Transverse colon (tissue), 4 donors: ENCODE measurements at regions not wholly inside any gene's neighbourhood (a gene's known extent, or its start where the extent isn't known, plus 50 kb on each side); places are given as distances from the start of the nearest gene placed in this dataset.

Experiments used
- DNase-seq: peaks from one replicate; pipeline ENCODE4 v3.0.0-alpha.2; 2019
- H3K27ac ChIP-seq, 4 donors: fragments of 200-600 bp; sonication (generic); 2 replicates each; pipeline ENCODE4 v1.5.1; 2016 to 2018; ENCODE audit warnings: inconsistent platforms in 4 of 4
- H3K27me3 ChIP-seq: fragments of 200-600 bp; sonication (generic); 2 replicates; pipeline ENCODE4 v1.5.1; 2017; ENCODE audit warnings: inconsistent platforms
- H3K36me3 ChIP-seq, 4 donors: fragments of 200-600 bp; sonication (generic); 2 replicates each; pipeline ENCODE4 v1.5.1; 2017 to 2019; ENCODE audit warnings: inconsistent platforms in 4 of 4
- H3K4me1 ChIP-seq, 4 donors: fragments of 200-600 bp; sonication (generic); 2 replicates each; pipeline ENCODE4 v1.5.1; 2017 to 2020; ENCODE audit warnings: inconsistent platforms in 4 of 4
- H3K4me3 ChIP-seq, 4 donors: fragments of 200-600 bp; sonication (generic); 1 replicate in 1 of 4; 2 replicates in 3 of 4; pipeline versions ENCODE4 v1.5.1 to v1.6.1; 2017 to 2019; ENCODE audit warnings: inconsistent platforms in 4 of 4
- H3K9me3 ChIP-seq, 2 donors: fragments of 200-600 bp; sonication (generic); 2 replicates each; pipeline ENCODE4 v1.5.1; 2017 to 2019; ENCODE audit warnings: inconsistent platforms in 2 of 2
- EP300 ChIP-seq: sonication (generic); formaldehyde crosslinking; IDR thresholded peaks from one replicate; pipeline ENCODE4 v1.6.1; 2017; ENCODE audit warnings: antibody characterized with exemption, low read depth
- POLR2A ChIP-seq: fragments of 450-650 bp; IDR thresholded peaks from one replicate; pipeline ENCODE4 v1.6.1; 2016; ENCODE audit warnings: antibody characterized with exemption, mild to moderate bottlenecking, moderate library complexity
- POLR2AphosphoS5 ChIP-seq, 3 donors: sonication (generic); formaldehyde crosslinking; IDR thresholded peaks; one replicate each; pipeline ENCODE4 v1.6.1; 2016; ENCODE audit warnings: antibody characterized with exemption in 3 of 3
- WGBS, 2 donors: methylation state at CpG; one replicate each; pipeline ENCODE4 v1.1.5; 2018; ENCODE audit warnings: low coverage in 1 of 2; 5-methylcytosine and 5-hydroxymethylcytosine counted together
- in situ Hi-C, 4 donors: fragments of 200-750 bp; cut with MboI; loops; one replicate each; pipeline versions ENCODE4 v1.15.0 to v1.15.1; 2017; ENCODE audit warnings: low sequenced_read_pairs in 3 of 4, low pct_ligation_motif_present in 1 of 4, low pct_unique_long_range_greater_than_20kb in 1 of 4
- intact Hi-C: fragments of 100-400 bp; cut with DNase I; formaldehyde crosslinking; loops from one replicate; pipeline ENCODE4 v1.15.1; 2023; ENCODE audit warnings: low total_unique reads
- TF ChIP-seq, protein P1 (sequence below), 5 experiments: fragments of 200-600 bp in 3 of 5; fragments of 450-650 bp in 2 of 5; sonication (generic) in 3 of 5; IDR thresholded peaks; 1 replicate in 2 of 5; 2 replicates in 3 of 5; pipeline ENCODE4 v1.5.1; 2016 to 2017; ENCODE audit warnings: antibody characterized with exemption in 5 of 5, inconsistent platforms in 3 of 5, mild to moderate bottlenecking in 2 of 5, moderate library complexity in 1 of 5

DNA sequence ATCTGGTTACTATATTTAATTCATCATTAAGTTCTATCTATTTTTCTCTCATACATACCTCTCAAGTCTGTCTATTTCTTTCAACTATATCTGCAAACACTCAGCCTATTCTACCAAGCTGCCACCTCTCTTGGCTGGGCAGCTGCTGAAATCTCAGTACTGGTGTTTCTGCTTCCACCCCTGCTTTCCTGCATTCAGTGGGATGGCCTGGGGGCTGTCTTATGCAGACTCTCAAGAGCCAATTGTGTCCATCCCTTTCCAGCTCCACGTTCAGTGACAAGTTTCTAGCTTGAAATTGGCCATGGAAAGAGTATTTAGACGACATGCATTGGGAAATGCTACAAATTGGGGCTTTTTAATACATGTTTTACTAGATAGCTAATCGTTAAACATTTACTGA lies 378.4 kb upstream of the DPPA4 start:
- no peak overlapping the region for H3K27ac ChIP-seq
- DNase-seq: no peak
- H3K36me3 ChIP-seq: no peaks in the 10 kb centered on the region
- no peak overlapping the region for H3K4me3 ChIP-seq
- intact Hi-C loops: no loop called here
- no peaks in the 10 kb centered on the region for H3K27me3 ChIP-seq
- WGBS, 2 donors: 47 to 69% methylated on average over 2 to 3 of the region's 3 CpGs
- no peaks in the 10 kb centered on the region for H3K4me1 ChIP-seq
- TF ChIP-seq POLR2A (no peak), POLR2AphosphoS5 (IDR thresholded peaks at IDR 0.05) (no peak), EP300 (no peak)
- TF ChIP-seq, protein P1, sequence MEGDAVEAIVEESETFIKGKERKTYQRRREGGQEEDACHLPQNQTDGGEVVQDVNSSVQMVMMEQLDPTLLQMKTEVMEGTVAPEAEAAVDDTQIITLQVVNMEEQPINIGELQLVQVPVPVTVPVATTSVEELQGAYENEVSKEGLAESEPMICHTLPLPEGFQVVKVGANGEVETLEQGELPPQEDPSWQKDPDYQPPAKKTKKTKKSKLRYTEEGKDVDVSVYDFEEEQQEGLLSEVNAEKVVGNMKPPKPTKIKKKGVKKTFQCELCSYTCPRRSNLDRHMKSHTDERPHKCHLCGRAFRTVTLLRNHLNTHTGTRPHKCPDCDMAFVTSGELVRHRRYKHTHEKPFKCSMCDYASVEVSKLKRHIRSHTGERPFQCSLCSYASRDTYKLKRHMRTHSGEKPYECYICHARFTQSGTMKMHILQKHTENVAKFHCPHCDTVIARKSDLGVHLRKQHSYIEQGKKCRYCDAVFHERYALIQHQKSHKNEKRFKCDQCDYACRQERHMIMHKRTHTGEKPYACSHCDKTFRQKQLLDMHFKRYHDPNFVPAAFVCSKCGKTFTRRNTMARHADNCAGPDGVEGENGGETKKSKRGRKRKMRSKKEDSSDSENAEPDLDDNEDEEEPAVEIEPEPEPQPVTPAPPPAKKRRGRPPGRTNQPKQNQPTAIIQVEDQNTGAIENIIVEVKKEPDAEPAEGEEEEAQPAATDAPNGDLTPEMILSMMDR (IDR thresholded peaks at IDR 0.05): no peak
- H3K9me3 ChIP-seq: no peaks in the 10 kb centered on the region
- in situ Hi-C loops: no loop called here

DNA sequence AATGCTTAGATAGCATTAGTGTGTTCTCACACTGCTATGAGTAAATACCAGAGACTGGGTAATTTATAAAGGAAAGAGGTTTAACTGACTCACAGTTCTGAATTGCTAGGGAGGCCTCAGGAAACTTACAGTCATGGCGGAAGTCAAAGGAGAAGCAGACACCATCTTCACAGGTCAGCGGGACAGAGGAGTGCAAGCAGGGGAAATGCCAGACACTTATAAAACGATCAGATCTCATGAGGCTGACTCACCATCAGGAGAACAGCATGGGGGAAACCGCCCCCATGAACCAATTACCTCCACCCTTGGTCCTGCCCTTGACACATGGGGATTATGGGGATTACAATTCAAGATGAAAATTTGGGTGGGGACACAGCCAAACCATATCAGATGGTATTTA lies 381.5 kb upstream of the DPPA4 start:
- Histone ChIP-seq H3K27me3 (no peaks in the 10 kb centered on the region), H3K4me1 (no peaks in the 10 kb centered on the region), H3K9me3 (no peaks in the 10 kb centered on the region), H3K4me3 (no peak overlapping the region), H3K27ac (no peak overlapping the region), H3K36me3 (no peaks in the 10 kb centered on the region)
- WGBS, 2 donors: 81% methylated on average over 4 of the region's 4 CpGs
- in situ Hi-C loops: no loop called here
- TF ChIP-seq, protein P1 (IDR thresholded peaks at IDR 0.05): no peak
- no peak for TF ChIP-seq EP300
- no peak for TF ChIP-seq POLR2A
- TF ChIP-seq POLR2AphosphoS5 (IDR thresholded peaks at IDR 0.05): no peak
- no peak for DNase-seq
- intact Hi-C loops: no loop called here

DNA sequence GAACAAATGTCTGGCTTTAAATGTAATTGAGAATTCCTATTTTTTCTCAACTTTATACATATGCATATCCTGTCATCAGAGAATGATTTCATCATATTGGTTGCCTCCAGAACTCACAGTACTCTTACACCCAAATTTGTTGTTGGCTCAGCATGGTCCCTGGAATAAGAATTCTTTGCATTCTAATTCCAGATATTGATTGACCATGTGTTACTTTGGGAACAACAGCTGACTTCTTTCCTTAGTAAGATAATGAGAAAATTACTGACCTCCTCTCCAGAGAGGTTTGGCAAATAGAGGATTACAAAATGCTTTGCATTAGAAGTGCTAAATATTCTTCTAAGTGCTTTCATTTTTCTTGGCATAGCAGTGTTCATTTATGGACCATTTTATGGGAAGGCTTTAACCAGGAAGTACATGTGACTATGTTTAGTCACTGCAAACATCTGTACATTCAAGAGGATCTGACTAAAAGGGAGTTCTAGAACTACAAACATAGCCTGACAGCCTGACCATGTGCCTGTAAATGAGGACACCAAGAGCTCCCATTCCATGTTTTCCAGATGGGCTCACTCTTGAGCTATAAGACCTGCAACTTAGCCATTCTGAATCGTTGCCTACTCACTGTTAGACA lies 391.6 kb upstream of the DPPA4 start:
- H3K27ac ChIP-seq: no peak overlapping the region
- DNase-seq: no peak
- peaks cover 0 to 3% (median 0%) of the 10 kb centered on the region in 4 donors for H3K4me1 ChIP-seq
- intact Hi-C loops (no loop called here), in situ Hi-C loops (loop anchor here in 2 of 4 donors (25.0 kb wide), 1 partner anchor 583 kb away; no protein-coding TSS in a partner anchor)
- no peaks in the 10 kb centered on the region for H3K27me3 ChIP-seq
- no peaks in the 10 kb centered on the region for H3K36me3 ChIP-seq
- no peak for TF ChIP-seq POLR2AphosphoS5 (IDR thresholded peaks at IDR 0.05)
- no peak for TF ChIP-seq POLR2A
- no peak for TF ChIP-seq EP300
- TF ChIP-seq, protein P1 (IDR thresholded peaks at IDR 0.05): no peak
- no peak overlapping the region for H3K4me3 ChIP-seq
- H3K9me3 ChIP-seq: no peaks in the 10 kb centered on the region
- WGBS, 2 donors: 60 to 68% methylated on average over 1 of the region's 1 CpG

DNA sequence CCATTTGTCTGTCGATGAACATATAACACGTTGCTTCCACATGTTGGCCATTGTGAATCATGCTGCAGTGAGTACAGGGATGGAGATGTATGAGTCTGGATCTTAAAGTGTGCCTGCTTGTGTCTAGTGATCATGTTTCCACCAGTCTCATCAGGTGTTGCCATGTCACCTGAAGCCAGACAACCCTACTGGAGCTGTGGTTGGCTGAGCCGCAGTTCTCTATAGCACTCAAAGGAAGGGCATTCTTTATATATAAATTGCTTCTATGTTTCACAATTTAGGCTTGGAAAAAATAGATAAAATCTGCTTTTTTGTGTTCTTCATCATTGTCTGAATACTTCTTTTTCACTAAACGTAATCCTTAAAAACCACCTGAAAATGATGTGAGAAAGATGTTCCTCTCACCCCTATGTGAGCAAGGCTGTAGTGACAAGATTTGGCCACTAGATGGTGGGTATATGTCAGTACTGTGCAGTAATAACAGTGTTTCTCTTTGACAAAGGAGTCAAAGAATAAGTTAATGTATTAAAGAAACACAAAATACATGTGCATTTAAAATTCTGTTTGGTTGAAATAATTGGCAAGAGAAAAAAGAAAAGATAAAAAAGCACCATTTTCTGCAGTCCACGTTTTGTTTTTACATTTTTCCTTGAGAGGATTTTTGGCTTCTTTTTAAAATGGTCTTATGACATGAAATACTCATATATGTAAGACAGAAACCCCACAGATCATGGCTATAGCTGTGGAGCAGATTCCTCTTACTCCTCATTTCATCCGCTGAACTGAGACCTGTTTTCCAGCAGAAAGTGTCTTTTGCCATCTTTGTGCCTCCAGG lies 394.5 kb upstream of the DPPA4 start:
- TF ChIP-seq, protein P1 (IDR thresholded peaks at IDR 0.05): peak; percentile 82 to 89 (median 86)
- TF ChIP-seq EP300: no peak
- intact Hi-C loops: no loop called here

More for the DNA sequence above, 394.5 kb upstream of the DPPA4 start:
- peak; percentile 51 for DNase-seq
- no peaks in the 10 kb centered on the region for H3K36me3 ChIP-seq
- peaks cover 0 to 3% (median 0%) of the 10 kb centered on the region in 4 donors for H3K4me1 ChIP-seq
- WGBS, 2 donors: 70 to 71% methylated on average over 6 of the region's 6 CpGs
- H3K27me3 ChIP-seq: no peaks in the 10 kb centered on the region
- in situ Hi-C loops: loop anchor here (10.0 to 25.0 kb wide), 2 partner anchors 580 to 583 kb away; no protein-coding TSS in a partner anchor
- no peaks in the 10 kb centered on the region for H3K9me3 ChIP-seq
- H3K27ac ChIP-seq: no peak overlapping the region
- H3K4me3 ChIP-seq: no peak overlapping the region
